OCI-LY7 (cell line): ENCODE measurements at regions not wholly inside any gene's neighbourhood (a gene's known extent, or its start where the extent isn't known, plus 50 kb on each side); places are given as distances from the start of the nearest gene placed in this dataset.
"Not testable (repeated sequence)": the region's sequence is repeated elsewhere in the genome, so short reads cannot be mapped to it uniquely, and the experiment has no call there.

Experiments used
- BruUV-seq: library from RNA; stranded (reverse); fragments of 400-500 nt; replicated peaks from 2 replicates; lab custom pipeline; 2021; lab: Mats Ljungman, UMichigan
- CTCF ChIA-PET: fragments of 300-600 bp; sonication (Branson Sonifier 250); formaldehyde crosslinking; loops from one replicate; lab custom pipeline; 2022; ENCODE audit warnings: antibody characterized with exemption; ENCODE audit not compliant: unreplicated experiment; lab: Charles Lee
- POLR2A ChIA-PET: fragments of 300-600 bp; sonication (Branson Sonifier 250); formaldehyde crosslinking; loops from one replicate; lab custom pipeline; 2022; ENCODE audit warnings: antibody characterized with exemption; lab: Charles Lee
- DNase-seq: peaks from one replicate; pipeline ENCODE4 v3.0.0-alpha.2; 2015; ENCODE audit warnings: low spot score
- H2AFZ ChIP-seq: fragments of 200-600 bp; sonication (generic), shearing (Covaris generic); 2 replicates; pipeline ENCODE4 v1.6.1; 2014; ENCODE audit warnings: mild to moderate bottlenecking, antibody characterized with exemption, low read length, moderate library complexity
- H3K27ac ChIP-seq: fragments of 200-600 bp; sonication (generic); 2 replicates; pipeline ENCODE4 v1.5.1; 2014; ENCODE audit warnings: mixed run types, low read depth, mild to moderate bottlenecking, moderate library complexity, low read length, inconsistent platforms; ENCODE audit not compliant: poor library complexity, severe bottlenecking
- H3K36me3 ChIP-seq: fragments of 200-600 bp; sonication (generic); 2 replicates; pipeline ENCODE4 v1.6.1; 2014; ENCODE audit warnings: mild to moderate bottlenecking, antibody characterized with exemption, low read length, moderate library complexity, mixed read lengths; ENCODE audit not compliant: insufficient read depth
- H3K4me1 ChIP-seq: fragments of 200-600 bp; sonication (generic); 2 replicates; pipeline ENCODE4 v1.5.1; 2014; ENCODE audit warnings: mild to moderate bottlenecking, low read length; ENCODE audit not compliant: insufficient read depth, poor library complexity, severe bottlenecking
- H3K4me2 ChIP-seq: fragments of 200-600 bp; sonication (generic); 2 replicates; pipeline ENCODE4 v1.6.1; 2014; ENCODE audit warnings: mild to moderate bottlenecking, low read length
- H3K4me3 ChIP-seq: fragments of 200-600 bp; sonication (generic); 2 replicates; pipeline ENCODE4 v1.5.1; 2014; ENCODE audit warnings: mild to moderate bottlenecking, low read depth, low read length; ENCODE audit not compliant: poor library complexity, severe bottlenecking
- H3K79me2 ChIP-seq: fragments of 200-600 bp; sonication (generic); 2 replicates; pipeline ENCODE4 v1.6.1; 2016; ENCODE audit warnings: low read depth, mild to moderate bottlenecking, low read length, moderate library complexity, mixed read lengths; ENCODE audit not compliant: insufficient read depth
- H3K9me2 ChIP-seq: fragments of 200-600 bp; sonication (generic); 2 replicates; pipeline ENCODE4 v1.6.1; 2016; ENCODE audit warnings: mild to moderate bottlenecking, low read length, mixed read lengths; ENCODE audit not compliant: insufficient read depth
- H3K9me3 ChIP-seq: fragments of 200-600 bp; sonication (generic); 2 replicates; pipeline ENCODE4 v1.6.1; 2014; ENCODE audit warnings: mild to moderate bottlenecking, mixed run types, low read length, mixed read lengths
- H4K20me1 ChIP-seq: fragments of 200-600 bp; sonication (generic); 2 replicates; pipeline ENCODE4 v1.6.1; 2014; ENCODE audit warnings: mild to moderate bottlenecking, antibody characterized with exemption, low read length, moderate library complexity, mixed read lengths; ENCODE audit not compliant: insufficient read depth
- EZH2phosphoT487 ChIP-seq: fragments of 200-600 bp; sonication (generic); IDR thresholded peaks from 2 replicates; pipeline ENCODE4 v1.6.1; 2018; ENCODE audit warnings: low read depth, borderline replicate concordance, mild to moderate bottlenecking, mixed run types, antibody characterized with exemption, low read length, moderate library complexity, mixed read lengths
- intact Hi-C: fragments of 100-400 bp; cut with micrococcal nuclease; formaldehyde crosslinking; loops from one replicate; pipeline ENCODE4 v1.10.0; 2022; ENCODE audit not compliant: unreplicated experiment
- TF ChIP-seq, protein P1 (sequence below): fragments of 200-600 bp; sonication (generic); conservative IDR thresholded peaks from 2 replicates; pipeline ENCODE4 v1.5.1; 2014; ENCODE audit warnings: mild to moderate bottlenecking, antibody characterized with exemption, low read length, moderate library complexity, mixed read lengths

DNA sequence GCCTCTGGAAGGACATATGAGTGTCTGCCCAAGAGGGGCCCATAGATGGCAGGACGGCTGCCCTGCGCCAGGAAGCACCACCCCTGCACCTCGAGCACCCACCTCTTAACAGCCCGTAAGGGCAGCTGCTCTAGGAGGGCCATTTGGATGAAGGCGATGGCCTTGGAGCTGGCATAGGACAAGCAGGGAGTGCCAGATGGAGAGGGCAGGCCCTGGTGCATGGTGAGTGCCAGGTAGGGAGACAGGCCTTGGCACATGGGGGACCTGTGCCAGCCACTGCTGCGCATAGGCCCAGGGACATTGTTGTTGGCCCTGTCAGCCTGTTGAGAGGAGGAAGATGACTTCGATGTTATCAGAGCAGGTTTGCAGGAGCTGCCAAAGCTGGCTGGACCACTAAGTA is 134.2 kb downstream of the SLC25A46 start:
- no peak for DNase-seq
- Histone ChIP-seq H3K9me2 (no peaks in the 10 kb centered on the region), H4K20me1 (no peaks in the 10 kb centered on the region), H3K27ac (no peak overlapping the region), H2AFZ (no peak overlapping the region), H3K4me3 (no peak overlapping the region), H3K4me1 (no peaks in the 10 kb centered on the region), H3K9me3 (no peaks in the 10 kb centered on the region), H3K79me2 (no peaks in the 10 kb centered on the region), H3K36me3 (no peaks in the 10 kb centered on the region), H3K4me2 (no peak overlapping the region)
- TF ChIP-seq EZH2phosphoT487: no peak
- TF ChIP-seq, protein P1, sequence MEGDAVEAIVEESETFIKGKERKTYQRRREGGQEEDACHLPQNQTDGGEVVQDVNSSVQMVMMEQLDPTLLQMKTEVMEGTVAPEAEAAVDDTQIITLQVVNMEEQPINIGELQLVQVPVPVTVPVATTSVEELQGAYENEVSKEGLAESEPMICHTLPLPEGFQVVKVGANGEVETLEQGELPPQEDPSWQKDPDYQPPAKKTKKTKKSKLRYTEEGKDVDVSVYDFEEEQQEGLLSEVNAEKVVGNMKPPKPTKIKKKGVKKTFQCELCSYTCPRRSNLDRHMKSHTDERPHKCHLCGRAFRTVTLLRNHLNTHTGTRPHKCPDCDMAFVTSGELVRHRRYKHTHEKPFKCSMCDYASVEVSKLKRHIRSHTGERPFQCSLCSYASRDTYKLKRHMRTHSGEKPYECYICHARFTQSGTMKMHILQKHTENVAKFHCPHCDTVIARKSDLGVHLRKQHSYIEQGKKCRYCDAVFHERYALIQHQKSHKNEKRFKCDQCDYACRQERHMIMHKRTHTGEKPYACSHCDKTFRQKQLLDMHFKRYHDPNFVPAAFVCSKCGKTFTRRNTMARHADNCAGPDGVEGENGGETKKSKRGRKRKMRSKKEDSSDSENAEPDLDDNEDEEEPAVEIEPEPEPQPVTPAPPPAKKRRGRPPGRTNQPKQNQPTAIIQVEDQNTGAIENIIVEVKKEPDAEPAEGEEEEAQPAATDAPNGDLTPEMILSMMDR: no peak
- intact Hi-C loops: no loop called here
- BruUV-seq: no TSS peak
- POLR2A ChIA-PET: no interaction called here
- CTCF ChIA-PET: interaction anchor here (1.1 kb wide), 1 partner anchor 14 kb away, joined by 3 read pairs; no protein-coding TSS in a partner anchor

DNA sequence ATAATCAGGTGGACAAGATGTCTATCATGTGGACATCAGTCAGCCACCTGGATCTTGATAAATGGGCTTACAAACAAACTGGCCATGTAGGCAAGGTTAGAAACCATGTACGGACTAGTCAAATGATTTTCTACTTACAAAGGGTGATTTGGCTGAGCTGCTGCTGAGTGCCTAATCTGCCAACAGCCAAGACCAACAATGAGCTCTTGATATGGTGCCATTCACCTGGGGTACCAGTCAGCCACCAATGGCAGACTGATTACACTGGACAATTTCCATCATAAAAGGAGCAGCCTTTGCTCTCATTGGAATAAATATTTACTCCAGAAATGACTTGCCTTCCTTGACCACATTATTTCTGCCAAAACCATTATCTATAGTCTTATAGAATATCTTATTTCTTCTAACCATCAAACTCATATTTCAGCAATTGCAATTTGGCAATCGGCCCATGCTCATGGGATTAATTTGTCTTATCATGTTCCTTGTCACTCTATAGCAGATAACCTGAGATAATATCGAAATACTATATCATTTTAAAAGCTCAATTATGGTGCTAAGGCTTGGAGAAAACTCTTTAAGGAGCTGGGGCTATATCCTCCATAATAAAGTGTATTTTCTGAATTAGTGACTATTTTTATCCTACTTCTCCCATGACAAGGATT is 135.1 kb downstream of the SLC25A46 start:
- POLR2A ChIA-PET: interaction anchor here (0.7 to 1.2 kb wide), 4 partner anchors 9 to 519 kb away, joined by 3 read pairs; no protein-coding TSS in a partner anchor
- no TSS peak for BruUV-seq
- Histone ChIP-seq H3K4me3 (no peak overlapping the region), H3K9me3 (no peaks in the 10 kb centered on the region), H4K20me1 (no peaks in the 10 kb centered on the region), H3K4me1 (no peaks in the 10 kb centered on the region), H3K9me2 (no peaks in the 10 kb centered on the region), H3K27ac (no peak overlapping the region), H3K79me2 (no peaks in the 10 kb centered on the region), H3K4me2 (no peak overlapping the region), H3K36me3 (no peaks in the 10 kb centered on the region), H2AFZ (no peak overlapping the region)
- DNase-seq: no peak
- CTCF ChIA-PET: interaction anchor here (1.1 kb wide), 1 partner anchor 15 kb away, joined by 3 read pairs; no protein-coding TSS in a partner anchor
- TF ChIP-seq EZH2phosphoT487: no peak
- TF ChIP-seq, protein P1: no peak
- intact Hi-C loops: no loop called here

DNA sequence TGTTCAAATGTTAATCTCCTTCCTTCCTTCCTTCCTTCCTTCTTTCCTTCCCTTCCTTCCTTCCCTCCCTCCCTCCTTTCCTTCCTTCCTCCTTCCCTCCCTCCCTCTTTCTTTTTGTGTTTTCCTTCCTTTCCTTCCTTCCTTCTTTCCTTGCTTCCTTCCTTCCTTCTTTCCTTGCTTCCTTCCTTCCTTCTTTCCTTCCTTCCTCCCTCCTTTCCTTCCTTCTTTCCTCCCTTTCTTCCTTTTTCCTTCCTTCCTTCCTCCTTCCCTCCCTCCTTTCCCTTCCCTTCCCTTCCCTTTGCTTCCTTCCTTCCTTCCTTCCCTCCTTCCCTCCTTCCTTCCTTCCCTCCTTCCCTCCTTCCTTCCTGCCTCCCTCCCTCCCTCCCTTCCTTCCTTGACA is 136.3 kb downstream of the SLC25A46 start:
- BruUV-seq, H3K4me1 ChIP-seq, H3K36me3 ChIP-seq, H3K27ac ChIP-seq, intact Hi-C loops, CTCF ChIA-PET, H3K4me2 ChIP-seq, H3K9me2 ChIP-seq, H4K20me1 ChIP-seq, H3K9me3 ChIP-seq, DNase-seq, H3K79me2 ChIP-seq, POLR2A ChIA-PET, H3K4me3 ChIP-seq, H2AFZ ChIP-seq: not testable (repeated sequence)
